GM12892 (cell line): ENCODE measurements at regions not wholly inside any gene's neighbourhood (a gene's known extent, or its start where the extent isn't known, plus 50 kb on each side); places are given as distances from the start of the nearest gene placed in this dataset.

Experiments
- DNase-seq: peaks from one replicate; pipeline ENCODE4 v3.0.0; 2011; ENCODE audit not compliant: insufficient read length
- FAIRE-seq: peaks from 2 replicates; lab custom pipeline; 2011; peaks lifted over from hg19 to GRCh38; lab: Jason Lieb, UNC
- POLR2A ChIP-seq: IDR thresholded peaks from 2 replicates; pipeline ENCODE4 v1.6.1; 2011; ENCODE audit warnings: low read depth, low read length, control low read depth
- POLR2AphosphoS5 ChIP-seq: IDR thresholded peaks from 2 replicates; pipeline ENCODE4 v1.6.1; 2011; ENCODE audit warnings: low read depth, low read length, control low read depth
- TAF1 ChIP-seq: IDR thresholded peaks from 2 replicates; pipeline ENCODE4 v1.6.1; 2011; ENCODE audit warnings: low read depth, mild to moderate bottlenecking, control low read depth, low read length, borderline replicate concordance

GRCh38 chr1:4530166-4530785, 124.1 kb upstream of the AJAP1 start:
- FAIRE-seq = no peak
- no peak for DNase-seq
- TF ChIP-seq POLR2AphosphoS5 (no peak), TAF1 (no peak), POLR2A (no peak)

GRCh38 chr1:4531842-4532241, 122.6 kb upstream of the AJAP1 start:
- TF ChIP-seq POLR2AphosphoS5 (no peak), TAF1 (no peak), POLR2A (no peak)
- no peak for DNase-seq
- FAIRE-seq = no peak

- FAIRE-seq (no peak), DNase-seq (no peak)
- TF ChIP-seq POLR2AphosphoS5 (no peak), TAF1 (no peak), POLR2A (no peak)
Observed at GRCh38 chr1:4532656-4533055, 121.8 kb upstream of the AJAP1 start.

- TF ChIP-seq POLR2A (no peak), TAF1 (no peak), POLR2AphosphoS5 (no peak)
- DNase-seq (no peak), FAIRE-seq (no peak)
Observed at GRCh38 chr1:4546911-4547310, 107.5 kb upstream of the AJAP1 start.

- DNase-seq = no peak
- no peak for TF ChIP-seq POLR2AphosphoS5
- TF ChIP-seq TAF1 = no peak
- FAIRE-seq = no peak
Observed at GRCh38 chr1:4549930-4550329, 104.5 kb upstream of the AJAP1 start.

- no peak for DNase-seq
- TF ChIP-seq POLR2A (no peak), POLR2AphosphoS5 (no peak), TAF1 (no peak)
- no peak for FAIRE-seq
Observed at GRCh38 chr1:4550941-4551340, 103.5 kb upstream of the AJAP1 start.

- no peak for DNase-seq
- TF ChIP-seq TAF1 (no peak), POLR2AphosphoS5 (no peak)
- FAIRE-seq = no peak
Observed at GRCh38 chr1:4551706-4552105, 102.7 kb upstream of the AJAP1 start.

- FAIRE-seq (no peak), DNase-seq (no peak)
- TF ChIP-seq POLR2AphosphoS5 (no peak), TAF1 (no peak), POLR2A (no peak)
Observed at GRCh38 chr1:4553761-4554160, 100.6 kb upstream of the AJAP1 start.

- TF ChIP-seq POLR2A = no peak
- TF ChIP-seq POLR2AphosphoS5 = no peak
- TF ChIP-seq TAF1 = no peak
- FAIRE-seq (no peak), DNase-seq (no peak)
Observed at GRCh38 chr1:4554271-4554865, 100.0 kb upstream of the AJAP1 start.

GRCh38 chr1:4557949-4558348, 96.5 kb upstream of the AJAP1 start:
- DNase-seq (no peak), FAIRE-seq (no peak)
- TF ChIP-seq TAF1 = no peak
- TF ChIP-seq POLR2AphosphoS5 = no peak

GRCh38 chr1:4561205-4561604, 93.2 kb upstream of the AJAP1 start:
- FAIRE-seq = no peak
- TF ChIP-seq POLR2A (no peak), POLR2AphosphoS5 (no peak), TAF1 (no peak)
- no peak for DNase-seq

GRCh38 chr1:4562321-4562720, 92.1 kb upstream of the AJAP1 start:
- no peak for TF ChIP-seq TAF1
- no peak for TF ChIP-seq POLR2AphosphoS5
- no peak for TF ChIP-seq POLR2A
- no peak for FAIRE-seq
- DNase-seq = no peak

- DNase-seq (no peak), FAIRE-seq (no peak)
- TF ChIP-seq POLR2A = no peak
- TF ChIP-seq POLR2AphosphoS5 = no peak
- no peak for TF ChIP-seq TAF1
Observed at GRCh38 chr1:4563586-4563985, 90.8 kb upstream of the AJAP1 start.
